ENCODE measurements at regions not wholly inside any gene's neighbourhood (a gene's known extent, or its start where the extent isn't known, plus 50 kb on each side); places are given as distances from the start of the nearest gene placed in this dataset.
A peak's percentile ranks its signal among the peaks of the same experiment; 100 is the strongest.

DNA sequence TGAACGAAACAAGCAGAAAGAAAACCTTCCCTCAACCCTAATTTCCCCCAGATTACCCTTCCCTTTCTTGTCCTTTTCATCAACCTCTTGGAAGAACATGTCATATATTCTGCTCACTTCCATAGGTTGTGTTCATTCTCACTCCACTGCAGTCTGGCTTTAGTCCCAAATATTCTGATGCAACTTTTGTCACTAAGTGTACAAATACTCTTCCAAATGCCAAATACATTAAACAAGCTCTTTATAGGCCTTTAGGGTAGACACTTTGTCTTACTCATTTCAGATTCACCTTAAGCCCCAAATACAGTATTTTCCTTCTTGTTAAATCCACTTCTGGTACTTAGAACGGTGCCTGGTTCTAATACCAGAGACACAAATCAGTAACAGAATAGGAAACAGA lies 406.5 kb upstream of the CDIN1 start:
- ChIA-PET POLR2A (no interaction called here), CTCF (no interaction called here)
- peaks cover 11% of the 10 kb centered on the region; the same call in 1 of the 2 replicates for H3K4me1 ChIP-seq (ENCODE audit: control insufficient read depth, insufficient read depth, low read length)
- TF ChIP-seq TCF7L2 (IDR thresholded peaks at IDR 0.05; ENCODE audit: borderline replicate concordance, low read depth, low read length) = no peak
- TF ChIP-seq FEZF1 (tag by site-specific recombination; IDR thresholded peaks at IDR 0.05) = peak; percentile 7; the same call in 1 of the 2 replicates
- H3K4me3 ChIP-seq (ENCODE audit: low read depth, low read length) = no peak overlapping the region
- H3K36me3 ChIP-seq (ENCODE audit: control insufficient read depth in 2 of 2, insufficient read depth in 1 of 2, low read length in 2 of 2) = no peaks in the 10 kb centered on the region
- H3K9me3 ChIP-seq (ENCODE audit: control insufficient read depth, insufficient read depth, low read depth, low read length) = no peaks in the 10 kb centered on the region
- no peak overlapping the region for H3K27ac ChIP-seq (ENCODE audit: extremely low read depth, low read depth, low read length)

DNA sequence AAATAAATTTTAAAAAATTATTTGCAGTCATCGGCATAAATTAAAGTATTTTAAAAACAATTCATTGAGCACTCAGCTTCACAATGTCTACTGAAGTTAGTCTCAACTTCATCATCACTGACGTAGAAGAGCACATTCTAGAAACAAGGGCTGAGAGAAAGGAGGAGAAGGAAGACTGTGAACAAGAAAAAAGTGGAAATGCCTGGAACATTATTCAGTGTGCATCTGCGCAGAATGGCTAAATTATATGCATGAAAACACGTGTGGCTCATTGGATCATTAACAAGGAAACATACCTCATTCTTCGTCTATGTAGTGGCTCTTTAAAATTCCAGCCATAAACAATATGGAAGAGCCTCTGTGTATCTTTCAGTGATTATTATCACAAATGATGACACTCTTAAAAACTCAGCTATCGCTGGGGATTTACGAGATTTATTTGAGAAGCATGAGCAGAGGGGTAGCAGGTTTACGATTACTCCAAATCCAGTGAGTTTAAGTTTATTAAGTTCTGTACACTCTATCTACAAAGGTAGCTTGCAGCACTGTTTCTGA lies 404.2 kb upstream of the CDIN1 start:
- H3K9me3 ChIP-seq (ENCODE audit: control insufficient read depth, insufficient read depth, low read depth, low read length) = no peaks in the 10 kb centered on the region
- no peak overlapping the region for H3K27ac ChIP-seq (ENCODE audit: extremely low read depth, low read depth, low read length)
- POLR2A ChIA-PET = no interaction called here
- H3K4me1 ChIP-seq (ENCODE audit: control insufficient read depth, insufficient read depth, low read length) = peaks cover 16% of the 10 kb centered on the region
- no peak for TF ChIP-seq SCRT1 (tag by site-specific recombination; IDR thresholded peaks at IDR 0.05; ENCODE audit: borderline replicate concordance)
- no peak for TF ChIP-seq ZNF175 (tag by site-specific recombination; IDR thresholded peaks at IDR 0.05)
- TF ChIP-seq ZNF677 (tag by site-specific recombination; IDR thresholded peaks at IDR 0.05) = no peak
- no peak for TF ChIP-seq ZBTB21 (tag by site-specific recombination; IDR thresholded peaks at IDR 0.05)
- TF ChIP-seq, protein P1, sequence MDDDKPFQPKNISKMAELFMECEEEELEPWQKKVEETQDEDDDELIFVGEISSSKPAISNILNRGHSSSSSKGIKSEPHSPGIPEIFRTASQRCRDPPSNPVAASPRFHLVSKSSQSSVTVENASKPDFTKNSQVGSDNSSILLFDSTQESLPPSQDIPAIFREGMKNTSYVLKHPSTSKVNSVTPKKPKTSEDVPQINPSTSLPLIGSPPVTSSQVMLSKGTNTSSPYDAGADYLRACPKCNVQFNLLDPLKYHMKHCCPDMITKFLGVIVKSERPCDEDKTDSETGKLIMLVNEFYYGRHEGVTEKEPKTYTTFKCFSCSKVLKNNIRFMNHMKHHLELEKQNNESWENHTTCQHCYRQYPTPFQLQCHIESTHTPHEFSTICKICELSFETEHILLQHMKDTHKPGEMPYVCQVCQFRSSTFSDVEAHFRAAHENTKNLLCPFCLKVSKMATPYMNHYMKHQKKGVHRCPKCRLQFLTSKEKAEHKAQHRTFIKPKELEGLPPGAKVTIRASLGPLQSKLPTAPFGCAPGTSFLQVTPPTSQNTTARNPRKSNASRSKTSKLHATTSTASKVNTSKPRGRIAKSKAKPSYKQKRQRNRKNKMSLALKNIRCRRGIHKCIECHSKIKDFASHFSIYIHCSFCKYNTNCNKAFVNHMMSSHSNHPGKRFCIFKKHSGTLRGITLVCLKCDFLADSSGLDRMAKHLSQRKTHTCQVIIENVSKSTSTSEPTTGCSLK (tag by site-specific recombination; IDR thresholded peaks at IDR 0.05) = no peak
- no peak for TF ChIP-seq SETDB1 (IDR thresholded peaks at IDR 0.05; ENCODE audit: insufficient read length, low read length)
- TF ChIP-seq SCRT2 (tag by site-specific recombination; IDR thresholded peaks at IDR 0.05) = no peak
- no peak for TF ChIP-seq ZNF19 (tag by site-specific recombination; IDR thresholded peaks at IDR 0.05; ENCODE audit: low read depth)
- TF ChIP-seq ZNF48 (tag by site-specific recombination; IDR thresholded peaks at IDR 0.05) = no peak
- TF ChIP-seq, protein P2, sequence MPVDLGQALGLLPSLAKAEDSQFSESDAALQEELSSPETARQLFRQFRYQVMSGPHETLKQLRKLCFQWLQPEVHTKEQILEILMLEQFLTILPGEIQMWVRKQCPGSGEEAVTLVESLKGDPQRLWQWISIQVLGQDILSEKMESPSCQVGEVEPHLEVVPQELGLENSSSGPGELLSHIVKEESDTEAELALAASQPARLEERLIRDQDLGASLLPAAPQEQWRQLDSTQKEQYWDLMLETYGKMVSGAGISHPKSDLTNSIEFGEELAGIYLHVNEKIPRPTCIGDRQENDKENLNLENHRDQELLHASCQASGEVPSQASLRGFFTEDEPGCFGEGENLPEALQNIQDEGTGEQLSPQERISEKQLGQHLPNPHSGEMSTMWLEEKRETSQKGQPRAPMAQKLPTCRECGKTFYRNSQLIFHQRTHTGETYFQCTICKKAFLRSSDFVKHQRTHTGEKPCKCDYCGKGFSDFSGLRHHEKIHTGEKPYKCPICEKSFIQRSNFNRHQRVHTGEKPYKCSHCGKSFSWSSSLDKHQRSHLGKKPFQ (tag by site-specific recombination; IDR thresholded peaks at IDR 0.05) = no peak
- no peak for TF ChIP-seq ZFHX2 (tag by site-specific recombination; conservative IDR thresholded peaks at IDR 0.05)
- TF ChIP-seq ZNF169 (tag by site-specific recombination; IDR thresholded peaks at IDR 0.05) = no peak
- TF ChIP-seq ZIC2 (tag by site-specific recombination; IDR thresholded peaks at IDR 0.05) = no peak
- no peak for TF ChIP-seq ZNF830 (tag by site-specific recombination; IDR thresholded peaks at IDR 0.05; ENCODE audit: low read depth)
- TF ChIP-seq, protein P3, sequence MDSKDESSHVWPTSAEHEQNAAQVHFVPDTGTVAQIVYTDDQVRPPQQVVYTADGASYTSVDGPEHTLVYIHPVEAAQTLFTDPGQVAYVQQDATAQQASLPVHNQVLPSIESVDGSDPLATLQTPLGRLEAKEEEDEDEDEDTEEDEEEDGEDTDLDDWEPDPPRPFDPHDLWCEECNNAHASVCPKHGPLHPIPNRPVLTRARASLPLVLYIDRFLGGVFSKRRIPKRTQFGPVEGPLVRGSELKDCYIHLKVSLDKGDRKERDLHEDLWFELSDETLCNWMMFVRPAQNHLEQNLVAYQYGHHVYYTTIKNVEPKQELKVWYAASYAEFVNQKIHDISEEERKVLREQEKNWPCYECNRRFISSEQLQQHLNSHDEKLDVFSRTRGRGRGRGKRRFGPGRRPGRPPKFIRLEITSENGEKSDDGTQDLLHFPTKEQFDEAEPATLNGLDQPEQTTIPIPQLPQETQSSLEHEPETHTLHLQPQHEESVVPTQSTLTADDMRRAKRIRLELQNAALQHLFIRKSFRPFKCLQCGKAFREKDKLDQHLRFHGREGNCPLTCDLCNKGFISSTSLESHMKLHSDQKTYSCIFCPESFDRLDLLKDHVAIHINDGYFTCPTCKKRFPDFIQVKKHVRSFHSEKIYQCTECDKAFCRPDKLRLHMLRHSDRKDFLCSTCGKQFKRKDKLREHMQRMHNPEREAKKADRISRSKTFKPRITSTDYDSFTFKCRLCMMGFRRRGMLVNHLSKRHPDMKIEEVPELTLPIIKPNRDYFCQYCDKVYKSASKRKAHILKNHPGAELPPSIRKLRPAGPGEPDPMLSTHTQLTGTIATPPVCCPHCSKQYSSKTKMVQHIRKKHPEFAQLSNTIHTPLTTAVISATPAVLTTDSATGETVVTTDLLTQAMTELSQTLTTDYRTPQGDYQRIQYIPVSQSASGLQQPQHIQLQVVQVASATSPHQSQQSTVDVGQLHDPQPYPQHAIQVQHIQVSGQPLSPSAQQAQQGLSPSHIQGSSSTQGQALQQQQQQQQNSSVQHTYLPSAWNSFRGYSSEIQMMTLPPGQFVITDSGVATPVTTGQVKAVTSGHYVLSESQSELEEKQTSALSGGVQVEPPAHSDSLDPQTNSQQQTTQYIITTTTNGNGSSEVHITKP (tag by site-specific recombination; IDR thresholded peaks at IDR 0.05) = no peak
- no peak for TF ChIP-seq ZNF571 (tag by site-specific recombination; IDR thresholded peaks at IDR 0.05)
- TF ChIP-seq, protein P4, sequence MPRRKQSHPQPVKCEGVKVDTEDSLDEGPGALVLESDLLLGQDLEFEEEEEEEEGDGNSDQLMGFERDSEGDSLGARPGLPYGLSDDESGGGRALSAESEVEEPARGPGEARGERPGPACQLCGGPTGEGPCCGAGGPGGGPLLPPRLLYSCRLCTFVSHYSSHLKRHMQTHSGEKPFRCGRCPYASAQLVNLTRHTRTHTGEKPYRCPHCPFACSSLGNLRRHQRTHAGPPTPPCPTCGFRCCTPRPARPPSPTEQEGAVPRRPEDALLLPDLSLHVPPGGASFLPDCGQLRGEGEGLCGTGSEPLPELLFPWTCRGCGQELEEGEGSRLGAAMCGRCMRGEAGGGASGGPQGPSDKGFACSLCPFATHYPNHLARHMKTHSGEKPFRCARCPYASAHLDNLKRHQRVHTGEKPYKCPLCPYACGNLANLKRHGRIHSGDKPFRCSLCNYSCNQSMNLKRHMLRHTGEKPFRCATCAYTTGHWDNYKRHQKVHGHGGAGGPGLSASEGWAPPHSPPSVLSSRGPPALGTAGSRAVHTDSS (tag by site-specific recombination; IDR thresholded peaks at IDR 0.05) = no peak
- TF ChIP-seq ZNF324 (tag by site-specific recombination; IDR thresholded peaks at IDR 0.05) = no peak
- TF ChIP-seq ZNF157 (tag by site-specific recombination; IDR thresholded peaks at IDR 0.05) = no peak
- no peak for TF ChIP-seq ZBTB7A (tag by site-specific recombination; IDR thresholded peaks at IDR 0.05; ENCODE audit: low read depth)
- CTCF ChIA-PET = interaction anchor here (0.7 kb wide), 1 partner anchor 12 kb away, joined by 3 read pairs; no protein-coding TSS in a partner anchor
- H3K4me3 ChIP-seq (ENCODE audit: low read depth, low read length) = no peak overlapping the region
- H3K36me3 ChIP-seq (ENCODE audit: control insufficient read depth in 2 of 2, insufficient read depth in 1 of 2, low read length in 2 of 2) = no peaks in the 10 kb centered on the region

Data from HEK293 (cell line).